ENCODE measurements at regions not wholly inside any gene's neighbourhood (a gene's known extent, or its start where the extent isn't known, plus 50 kb on each side); places are given as distances from the start of the nearest gene placed in this dataset.

GRCh38 chr18:56175330-56176001 is 462.9 kb downstream of the TXNL1 start:
- TF ChIP-seq RFX5 (IDR thresholded peaks at IDR 0.05; ENCODE audit: low read depth, low read length) = no peak
- TF ChIP-seq MAFK (IDR thresholded peaks at IDR 0.05; ENCODE audit: low read depth, low read length) = no peak
- no peak for TF ChIP-seq CTCF (conservative IDR thresholded peaks at IDR 0.05; ENCODE audit: low read depth, low read length)
- no peak for TF ChIP-seq POLR2A (IDR thresholded peaks at IDR 0.05; ENCODE audit: low read depth, low read length)
- TF ChIP-seq CEBPB (IDR thresholded peaks at IDR 0.05; ENCODE audit: low read depth, low read length) = peak; percentile 68
- TF ChIP-seq BHLHE40 (IDR thresholded peaks at IDR 0.05; ENCODE audit: low read depth, low read length) = no peak
- TF ChIP-seq USF2 (IDR thresholded peaks at IDR 0.05; ENCODE audit: low read depth, low read length) = no peak
- no peak for TF ChIP-seq RAD21 (IDR thresholded peaks at IDR 0.05; ENCODE audit: low read length)
- TF ChIP-seq MAZ (IDR thresholded peaks at IDR 0.05; ENCODE audit: borderline replicate concordance, low read depth, low read length) = no peak
- TF ChIP-seq MXI1 (IDR thresholded peaks at IDR 0.05; ENCODE audit: borderline replicate concordance, low read depth, low read length) = no peak

Measured in IMR-90 (cell line).